K562 (cell line): ENCODE measurements at regions not wholly inside any gene's neighbourhood (a gene's known extent, or its start where the extent isn't known, plus 50 kb on each side); places are given as distances from the start of the nearest gene placed in this dataset.

Experiments used
- ATAC-seq: fragments of 200-7000 bp; cut with Tn5 transposase; 3 replicates; pipeline ENCODE4 v1.9.1; 2020; ENCODE audit warnings: moderate library complexity
- BruUV-seq: library from RNA; stranded (reverse); fragments of 400-500 nt; replicated peaks from 2 replicates; lab custom pipeline; 2021; lab: Mats Ljungman, UMichigan
- CTCF ChIA-PET: fragments of 300-600 bp; formaldehyde crosslinking; extraction: SDS; loops from one replicate; lab custom pipeline; 2021; ENCODE audit warnings: low intra/inter-chr PET ratio; lab: Yijun Ruan, JAX
- POLR2A ChIA-PET: fragments of 300-600, 350-650 bp; sonication (Branson Sonifier 250); formaldehyde crosslinking; extraction: SDS; loops from one replicate; lab custom pipeline; 2021; ENCODE audit warnings: antibody characterized with exemption, inconsistent platforms; lab: Yijun Ruan, JAX
- DNase-seq, 4 experiments: peaks; one replicate each; pipeline versions ENCODE4 v3.0.0 to v3.0.0-alpha.2; 2011 to 2018; ENCODE audit warnings: low spot score in 3 of 4, mixed read lengths in 3 of 4; ENCODE audit errors: extremely low read depth in 1 of 4
- FAIRE-seq: peaks from 2 replicates; lab custom pipeline; 2011; peaks lifted over from hg19 to GRCh38; lab: Jason Lieb, UNC
- H2AFZ ChIP-seq: 2 replicates; pipeline ENCODE4 v1.6.0; 2011; ENCODE audit warnings: low read depth, low read length, control low read depth, inconsistent platforms
- H3K27ac ChIP-seq: fragments of 200-600 bp; 3 replicates; pipeline ENCODE4 v1.8.0; 2011; ENCODE audit warnings: low read depth, mild to moderate bottlenecking, control low read depth, inconsistent platforms, low read length, moderate library complexity, mixed read lengths; ENCODE audit errors: extremely low read depth
- H3K27me3 ChIP-seq, 2 experiments: fragments of 300-600 bp in 1 of 2; 2 replicates in 1 of 2; 3 replicates in 1 of 2; pipeline versions ENCODE4 v1.6.0 to v1.8.0; 2011; ENCODE audit warnings: inconsistent platforms in 2 of 2, low read length in 2 of 2, mild to moderate bottlenecking in 1 of 2, mixed read lengths in 1 of 2, moderate library complexity in 1 of 2; ENCODE audit not compliant: control insufficient read depth in 2 of 2, insufficient read depth in 2 of 2
- H3K36me3 ChIP-seq: fragments of 300-600 bp; 3 replicates; pipeline ENCODE4 v1.8.0; 2011; ENCODE audit warnings: mild to moderate bottlenecking, low read length, inconsistent platforms; ENCODE audit not compliant: control insufficient read depth, insufficient read depth
- H3K4me1 ChIP-seq, 2 experiments: fragments of 200-600 bp in 1 of 2; replicated peaks in 1 of 2; 2 replicates in 1 of 2; 3 replicates in 1 of 2; pipeline versions ENCODE4 v1.5.1 to v1.8.0; 2011; ENCODE audit warnings: inconsistent platforms in 2 of 2, low read length in 2 of 2, mild to moderate bottlenecking in 1 of 2, mixed read lengths in 1 of 2, moderate library complexity in 1 of 2; ENCODE audit not compliant: control insufficient read depth in 2 of 2, insufficient read depth in 2 of 2
- H3K4me2 ChIP-seq: 2 replicates; pipeline ENCODE4 v1.6.1; 2011; ENCODE audit warnings: low read length, control low read depth, inconsistent platforms, mixed read lengths; ENCODE audit not compliant: insufficient read depth
- H3K4me3 ChIP-seq: fragments of 200-600 bp; sonication (generic), shearing (Covaris generic); 2 replicates; pipeline ENCODE4 v1.5.1; 2016; ENCODE audit warnings: control low read depth, inconsistent platforms
- H3K79me2 ChIP-seq: fragments of 200-600 bp; 3 replicates; pipeline ENCODE4 v1.8.0; 2011; ENCODE audit warnings: low read length, inconsistent platforms; ENCODE audit not compliant: control insufficient read depth, insufficient read depth
- H3K9ac ChIP-seq, 2 experiments: 2 replicates each; pipeline versions ENCODE4 v1.6.0 to v1.6.1; 2011; ENCODE audit warnings: low read depth in 2 of 2, low read length in 2 of 2, control low read depth in 1 of 2, inconsistent platforms in 1 of 2, mild to moderate bottlenecking in 1 of 2, mixed read lengths in 1 of 2; ENCODE audit not compliant: insufficient read depth in 1 of 2
- H3K9me1 ChIP-seq: one replicate; pipeline ENCODE4 v1.6.0; 2011; ENCODE audit warnings: inconsistent platforms, mild to moderate bottlenecking, low read length, moderate library complexity; ENCODE audit not compliant: control insufficient read depth, insufficient read depth
- H3K9me3 ChIP-seq: replicated peaks from 2 replicates; pipeline ENCODE4 v1.5.1; 2011; ENCODE audit warnings: low read depth, low read length, inconsistent platforms; ENCODE audit not compliant: control insufficient read depth, insufficient read depth
- H4K20me1 ChIP-seq: replicated peaks from 2 replicates; pipeline ENCODE4 v1.6.1; 2011; ENCODE audit warnings: low read length, inconsistent platforms, mixed read lengths; ENCODE audit not compliant: control insufficient read depth, insufficient read depth
- BACH1 ChIP-seq: fragments of 200-800 bp; sonication (Bioruptor generic); IDR thresholded peaks from 2 replicates; pipeline ENCODE4 v1.6.1; 2016; ENCODE audit warnings: missing genetic modification characterization, missing compliant biosample characterization
- GTF2F1 ChIP-seq: IDR thresholded peaks from 2 replicates; pipeline ENCODE4 v1.6.1; 2011; ENCODE audit warnings: low read depth, low read length, improper control_type of control experiment
- HLTF ChIP-seq: fragments of 450-650 bp; IDR thresholded peaks from 2 replicates; pipeline ENCODE4 v1.6.1; 2016
- NELFE ChIP-seq: IDR thresholded peaks from 2 replicates; pipeline ENCODE4 v1.6.1; 2011; ENCODE audit warnings: mild to moderate bottlenecking; ENCODE audit not compliant: insufficient read depth, insufficient read length
- POLR2H ChIP-seq: IDR thresholded peaks from 2 replicates; pipeline ENCODE4 v1.6.1; 2016; ENCODE audit warnings: missing genetic modification characterization, low read depth, mild to moderate bottlenecking, control low read depth, missing compliant biosample characterization, moderate library complexity
- PRPF4 ChIP-seq: fragments of 200-400 bp; formaldehyde crosslinking; IDR thresholded peaks from one replicate; pipeline ENCODE4 v1.6.1; 2017; ENCODE audit warnings: low read length, low read depth, mild to moderate bottlenecking; ENCODE audit not compliant: insufficient read depth, poor library complexity, severe bottlenecking
- TEAD2 ChIP-seq: fragments of 450-650 bp; IDR thresholded peaks from 2 replicates; pipeline ENCODE4 v1.6.1; 2016; ENCODE audit warnings: missing genetic modification characterization, control low read depth, missing compliant biosample characterization
- ZNF175 ChIP-seq: fragments of 200-800 bp; sonication (Bioruptor generic); IDR thresholded peaks from 2 replicates; pipeline ENCODE4 v1.6.1; 2016; ENCODE audit warnings: low read depth, mild to moderate bottlenecking, missing genetic modification characterization, missing compliant biosample characterization
- WGBS: fragments of 100-300 bp; shearing (Covaris generic); methylation state at CpG from one replicate; pipeline ENCODE4 v1.1.6; 2016; ENCODE audit warnings: low coverage, mixed read lengths; ENCODE audit not compliant: insufficient coverage; ENCODE audit errors: missing lambda C conversion rate; 5-methylcytosine and 5-hydroxymethylcytosine counted together
- in situ Hi-C: fragments of 300-500 bp; cut with MboI; formaldehyde crosslinking; loops from 4 replicates; pipeline ENCODE4 v1.15.0; 2018; ENCODE audit warnings: inconsistent platforms, mixed read lengths
- intact Hi-C: fragments of 100-400 bp; cut with micrococcal nuclease; formaldehyde crosslinking; loops from 2 replicates; pipeline ENCODE4 v1.14.2; 2022
- TF ChIP-seq, protein P1 (sequence below): fragments of 200-400 bp; formaldehyde crosslinking; IDR thresholded peaks from 2 replicates; pipeline ENCODE4 v1.6.1; 2017; ENCODE audit warnings: mild to moderate bottlenecking, low read depth, low read length, moderate library complexity

DNA sequence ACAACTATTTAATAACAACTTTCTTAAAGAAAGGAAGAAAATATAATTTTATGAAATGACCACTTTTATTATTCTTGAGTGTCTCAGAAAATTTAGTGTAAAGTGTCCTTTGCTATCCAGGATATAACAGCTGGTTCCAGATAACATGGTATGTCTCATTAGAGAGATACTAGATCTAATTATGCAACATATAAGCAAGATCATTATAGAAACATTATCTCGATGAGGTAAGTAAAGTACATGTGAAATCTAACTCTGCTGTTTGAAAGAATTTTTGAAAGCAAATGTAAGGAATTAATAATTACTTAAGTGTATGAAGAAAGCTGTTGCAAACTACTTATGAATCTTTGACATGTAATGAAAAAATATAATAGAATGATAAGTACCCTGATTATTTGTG is 887.4 kb upstream of the CXADR start (continued):
- TF ChIP-seq GTF2F1, result no peak
- TF ChIP-seq, protein P1, sequence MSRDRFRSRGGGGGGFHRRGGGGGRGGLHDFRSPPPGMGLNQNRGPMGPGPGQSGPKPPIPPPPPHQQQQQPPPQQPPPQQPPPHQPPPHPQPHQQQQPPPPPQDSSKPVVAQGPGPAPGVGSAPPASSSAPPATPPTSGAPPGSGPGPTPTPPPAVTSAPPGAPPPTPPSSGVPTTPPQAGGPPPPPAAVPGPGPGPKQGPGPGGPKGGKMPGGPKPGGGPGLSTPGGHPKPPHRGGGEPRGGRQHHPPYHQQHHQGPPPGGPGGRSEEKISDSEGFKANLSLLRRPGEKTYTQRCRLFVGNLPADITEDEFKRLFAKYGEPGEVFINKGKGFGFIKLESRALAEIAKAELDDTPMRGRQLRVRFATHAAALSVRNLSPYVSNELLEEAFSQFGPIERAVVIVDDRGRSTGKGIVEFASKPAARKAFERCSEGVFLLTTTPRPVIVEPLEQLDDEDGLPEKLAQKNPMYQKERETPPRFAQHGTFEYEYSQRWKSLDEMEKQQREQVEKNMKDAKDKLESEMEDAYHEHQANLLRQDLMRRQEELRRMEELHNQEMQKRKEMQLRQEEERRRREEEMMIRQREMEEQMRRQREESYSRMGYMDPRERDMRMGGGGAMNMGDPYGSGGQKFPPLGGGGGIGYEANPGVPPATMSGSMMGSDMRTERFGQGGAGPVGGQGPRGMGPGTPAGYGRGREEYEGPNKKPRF, result no peak
- no peak for TF ChIP-seq POLR2H
- no peak for TF ChIP-seq PRPF4
- TF ChIP-seq HLTF, result no peak
- TF ChIP-seq, all 486 proteins: peak for 0

DNA sequence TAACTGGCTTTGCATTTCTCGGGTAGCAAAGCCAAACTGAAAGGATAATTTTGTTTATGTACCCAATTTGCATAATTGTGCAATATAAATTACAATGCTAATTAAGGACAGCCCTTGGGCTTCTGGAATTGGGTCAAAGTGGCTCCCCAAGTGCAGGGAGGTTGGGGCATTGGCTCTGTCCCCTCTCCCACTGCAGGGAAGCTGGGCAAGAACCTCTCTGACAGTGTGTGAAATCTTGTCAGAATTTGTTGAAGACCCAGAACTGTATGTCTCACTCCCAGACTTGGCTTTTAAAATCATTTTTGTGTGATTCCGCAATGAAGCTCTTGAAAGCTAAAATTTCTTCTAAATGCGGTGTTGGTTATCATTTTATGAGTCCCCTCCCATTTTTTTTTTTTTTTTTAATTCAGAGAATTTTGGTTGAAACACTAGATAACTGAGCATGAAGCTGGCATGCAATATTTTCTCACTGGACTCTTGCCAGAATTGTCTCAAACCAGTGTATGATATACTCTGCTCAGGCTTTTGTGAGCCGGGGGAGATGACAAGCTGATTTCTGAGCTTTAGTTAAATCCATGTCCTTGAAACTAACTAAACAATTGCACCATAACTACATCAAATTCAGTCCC is 878.9 kb upstream of the CXADR start:
- intact Hi-C loops, result no loop called here
- ATAC-seq (no peak), FAIRE-seq (no peak), DNase-seq (no peak)
- H3K79me2 ChIP-seq, result no peaks in the 10 kb centered on the region
- H3K9ac ChIP-seq, result no peak overlapping the region
- no TSS peak for BruUV-seq
- no peak overlapping the region for H3K27ac ChIP-seq
- H3K4me3 ChIP-seq, result no peak overlapping the region
- no peaks in the 10 kb centered on the region for H4K20me1 ChIP-seq
- ChIA-PET CTCF (no interaction called here), POLR2A (no interaction called here)
- H2AFZ ChIP-seq, result no peak overlapping the region
- 7% methylated on average over 4 of the region's 4 CpGs for WGBS
- no peaks in the 10 kb centered on the region for H3K4me1 ChIP-seq
- TF ChIP-seq ZNF175 (CRISPR knock-in tag) (no peak), TEAD2 (no peak), NELFE (no peak), BACH1 (tag) (no peak)
- no peaks in the 10 kb centered on the region for H3K9me3 ChIP-seq
- no peaks in the 10 kb centered on the region for H3K27me3 ChIP-seq
- H3K9me1 ChIP-seq, result no peaks in the 10 kb centered on the region
- no peaks in the 10 kb centered on the region for H3K36me3 ChIP-seq
- H3K4me2 ChIP-seq, result no peak overlapping the region
- in situ Hi-C loops, result no loop called here
